H9 (cell line): ENCODE measurements at regions not wholly inside any gene's neighbourhood (a gene's known extent, or its start where the extent isn't known, plus 50 kb on each side); places are given as distances from the start of the nearest gene placed in this dataset.

ENCODE experiments used
- DNase-seq: peaks from one replicate; pipeline ENCODE4 v3.0.0-alpha.2; 2017
- H2AFZ ChIP-seq: one replicate; pipeline ENCODE4 v1.6.1; 2013; ENCODE audit warnings: mild to moderate bottlenecking, low read length, control low read depth, moderate library complexity
- H2AK5ac ChIP-seq: 2 replicates; pipeline ENCODE4 v1.6.1; 2013; ENCODE audit warnings: low read length, control low read depth, mixed read lengths; ENCODE audit not compliant: insufficient read length
- H2BK120ac ChIP-seq: one replicate; pipeline ENCODE4 v1.6.1; 2013; ENCODE audit warnings: low read depth, mild to moderate bottlenecking, low read length, control low read depth, inconsistent platforms; ENCODE audit not compliant: poor library complexity, severe bottlenecking
- H2BK12ac ChIP-seq: 2 replicates; pipeline ENCODE4 v1.6.1; 2013; ENCODE audit warnings: low read length, control low read depth, mixed read lengths, low read depth; ENCODE audit not compliant: insufficient read length
- H2BK15ac ChIP-seq: 2 replicates; pipeline ENCODE4 v1.6.1; 2013; ENCODE audit warnings: low read depth, low read length, control low read depth
- H2BK20ac ChIP-seq: one replicate; pipeline ENCODE4 v1.6.1; 2013; ENCODE audit warnings: low read depth, mild to moderate bottlenecking, low read length, control low read depth, inconsistent platforms; ENCODE audit not compliant: poor library complexity, severe bottlenecking
- H2BK5ac ChIP-seq: 2 replicates; pipeline ENCODE4 v1.6.1; 2013; ENCODE audit warnings: low read length, control low read depth, mixed read lengths; ENCODE audit not compliant: insufficient read length
- H3K14ac ChIP-seq: 2 replicates; pipeline ENCODE4 v1.6.1; 2013; ENCODE audit warnings: low read length, control low read depth; ENCODE audit not compliant: insufficient read depth
- H3K18ac ChIP-seq: 2 replicates; pipeline ENCODE4 v1.6.1; 2013; ENCODE audit warnings: low read depth, mild to moderate bottlenecking, mixed read lengths, low read length, control low read depth; ENCODE audit not compliant: insufficient read length
- H3K23ac ChIP-seq: 2 replicates; pipeline ENCODE4 v1.6.1; 2013; ENCODE audit warnings: low read length, control low read depth, mixed read lengths, low read depth; ENCODE audit not compliant: insufficient read length
- H3K23me2 ChIP-seq: 2 replicates; pipeline ENCODE4 v1.6.1; 2013; ENCODE audit warnings: low read depth, mild to moderate bottlenecking, mixed read lengths, low read length, control low read depth; ENCODE audit not compliant: insufficient read length, poor library complexity, severe bottlenecking
- H3K27ac ChIP-seq: 2 replicates; pipeline ENCODE4 v1.5.1; 2013; ENCODE audit warnings: low read length, control low read depth, mixed read lengths, low read depth; ENCODE audit not compliant: insufficient read length
- H3K27me3 ChIP-seq: 2 replicates; pipeline ENCODE4 v1.6.1; 2013; ENCODE audit warnings: low read length, control low read depth, inconsistent platforms; ENCODE audit not compliant: insufficient read depth
- H3K4ac ChIP-seq: 2 replicates; pipeline ENCODE4 v1.6.1; 2013; ENCODE audit warnings: low read depth, mild to moderate bottlenecking, control low read depth, inconsistent platforms, low read length, moderate library complexity
- H3K4me1 ChIP-seq: 2 replicates; pipeline ENCODE4 v1.6.1; 2013; ENCODE audit warnings: low read length, control low read depth, inconsistent platforms; ENCODE audit not compliant: insufficient read depth
- H3K4me2 ChIP-seq: 2 replicates; pipeline ENCODE4 v1.6.1; 2013; ENCODE audit warnings: low read length, control low read depth, mixed read lengths; ENCODE audit not compliant: insufficient read length, insufficient read depth
- H3K56ac ChIP-seq: 2 replicates; pipeline ENCODE4 v1.6.1; 2013; ENCODE audit warnings: low read depth, mild to moderate bottlenecking, mixed read lengths, low read length, control low read depth; ENCODE audit not compliant: insufficient read length
- H3K79me1 ChIP-seq: 2 replicates; pipeline ENCODE4 v1.6.1; 2013; ENCODE audit warnings: low read depth, mild to moderate bottlenecking, moderate library complexity, low read length, control low read depth, inconsistent platforms; ENCODE audit not compliant: insufficient read depth, poor library complexity, severe bottlenecking
- H3K79me2 ChIP-seq: 2 replicates; pipeline ENCODE4 v1.6.1; 2013; ENCODE audit warnings: low read length, control low read depth, inconsistent platforms; ENCODE audit not compliant: insufficient read depth
- H3K9ac ChIP-seq: 2 replicates; pipeline ENCODE4 v1.6.1; 2013; ENCODE audit warnings: low read length, control low read depth, mixed read lengths; ENCODE audit not compliant: insufficient read length; ENCODE audit errors: extremely low read depth
- H3K9me3 ChIP-seq: one replicate; pipeline ENCODE4 v1.6.1; 2013; ENCODE audit warnings: low read depth, low read length, inconsistent platforms; ENCODE audit not compliant: control insufficient read depth
- H3T11ph ChIP-seq: one replicate; pipeline ENCODE4 v1.6.1; 2013; ENCODE audit warnings: mild to moderate bottlenecking, low read length, control low read depth, inconsistent platforms
- H4K20me1 ChIP-seq: one replicate; pipeline ENCODE4 v1.6.1; 2013; ENCODE audit not compliant: control insufficient read depth, insufficient read length, insufficient read depth
- H4K5ac ChIP-seq: 2 replicates; pipeline ENCODE4 v1.6.1; 2013; ENCODE audit warnings: low read depth, mild to moderate bottlenecking, mixed read lengths, low read length, control low read depth; ENCODE audit not compliant: insufficient read length
- H4K8ac ChIP-seq: replicated peaks from 2 replicates; pipeline ENCODE4 v1.6.1; 2013; ENCODE audit warnings: low read length, control low read depth, mixed read lengths, low read depth; ENCODE audit not compliant: insufficient read length
- H4K91ac ChIP-seq: 2 replicates; pipeline ENCODE4 v1.6.1; 2013; ENCODE audit warnings: low read depth, mild to moderate bottlenecking, moderate library complexity, mixed read lengths, low read length, control low read depth; ENCODE audit not compliant: insufficient read length
- H3K27ac Mint-ChIP-seq, 3 experiments: 2 replicates in 2 of 3; 3 replicates in 1 of 3; pipeline ENCODE4 v1.8.0; 2020 to 2021; ENCODE audit warnings: mixed read lengths in 3 of 3, mild to moderate bottlenecking in 1 of 3, moderate library complexity in 1 of 3
- H3K27me3 Mint-ChIP-seq: 2 replicates; pipeline ENCODE4 v1.8.0; 2021; ENCODE audit warnings: low read depth, mild to moderate bottlenecking, moderate library complexity, mixed read lengths
- H3K36me3 Mint-ChIP-seq, 3 experiments: 2 replicates in 2 of 3; 3 replicates in 1 of 3; pipeline ENCODE4 v1.8.0; 2020 to 2021; ENCODE audit warnings: low read depth in 3 of 3, mixed read lengths in 3 of 3; ENCODE audit not compliant: insufficient read depth in 1 of 3
- H3K4me1 Mint-ChIP-seq, 2 experiments: 2 replicates each; pipeline ENCODE4 v1.8.0; 2020; ENCODE audit warnings: mixed read lengths in 2 of 2
- H3K4me3 Mint-ChIP-seq, 2 experiments: 2 replicates in 1 of 2; 3 replicates in 1 of 2; pipeline ENCODE4 v1.8.0; 2020 to 2021; ENCODE audit warnings: mild to moderate bottlenecking in 2 of 2, mixed read lengths in 2 of 2, moderate library complexity in 1 of 2
- H3K9me3 Mint-ChIP-seq, 2 experiments: 2 replicates in 1 of 2; 3 replicates in 1 of 2; pipeline ENCODE4 v1.8.0; 2020; ENCODE audit warnings: mild to moderate bottlenecking in 2 of 2, mixed read lengths in 2 of 2, moderate library complexity in 1 of 2
- WGBS: extraction: QIAGEN DNeasy Blood & Tissue Kit; methylation state at CpG from one replicate; pipeline ENCODE4 v1.1.7; 2013; ENCODE audit warnings: missing lambda C conversion rate, low lambda C conversion rate, mixed read lengths; ENCODE audit not compliant: insufficient read length; ENCODE audit errors: extremely low coverage; 5-methylcytosine and 5-hydroxymethylcytosine counted together
- TF ChIP-seq, protein P1 (sequence below): fragments of 200-600 bp; sonication (generic); conservative IDR thresholded peaks from 3 replicates; pipeline ENCODE4 v1.8.0; 2021; ENCODE audit warnings: antibody characterized with exemption, mild to moderate bottlenecking

GRCh38 chr22:45067731-45068130, 57.9 kb upstream of the PHF21B start:
- H2BK12ac ChIP-seq = no peak overlapping the region
- TF ChIP-seq, protein P1, sequence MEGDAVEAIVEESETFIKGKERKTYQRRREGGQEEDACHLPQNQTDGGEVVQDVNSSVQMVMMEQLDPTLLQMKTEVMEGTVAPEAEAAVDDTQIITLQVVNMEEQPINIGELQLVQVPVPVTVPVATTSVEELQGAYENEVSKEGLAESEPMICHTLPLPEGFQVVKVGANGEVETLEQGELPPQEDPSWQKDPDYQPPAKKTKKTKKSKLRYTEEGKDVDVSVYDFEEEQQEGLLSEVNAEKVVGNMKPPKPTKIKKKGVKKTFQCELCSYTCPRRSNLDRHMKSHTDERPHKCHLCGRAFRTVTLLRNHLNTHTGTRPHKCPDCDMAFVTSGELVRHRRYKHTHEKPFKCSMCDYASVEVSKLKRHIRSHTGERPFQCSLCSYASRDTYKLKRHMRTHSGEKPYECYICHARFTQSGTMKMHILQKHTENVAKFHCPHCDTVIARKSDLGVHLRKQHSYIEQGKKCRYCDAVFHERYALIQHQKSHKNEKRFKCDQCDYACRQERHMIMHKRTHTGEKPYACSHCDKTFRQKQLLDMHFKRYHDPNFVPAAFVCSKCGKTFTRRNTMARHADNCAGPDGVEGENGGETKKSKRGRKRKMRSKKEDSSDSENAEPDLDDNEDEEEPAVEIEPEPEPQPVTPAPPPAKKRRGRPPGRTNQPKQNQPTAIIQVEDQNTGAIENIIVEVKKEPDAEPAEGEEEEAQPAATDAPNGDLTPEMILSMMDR = no peak
- H3K9ac ChIP-seq = no peak overlapping the region
- no CpG with 5 or more reads among the region's 1 CpG for WGBS
- no peak overlapping the region for H4K5ac ChIP-seq
- H3K23me2 ChIP-seq = no peaks in the 10 kb centered on the region
- no peaks in the 10 kb centered on the region for H3K79me1 ChIP-seq
- H3K27me3 Mint-ChIP-seq = peaks cover 13% of the 10 kb centered on the region; the same call in 1 of the 2 replicates
- no peaks in the 10 kb centered on the region for H3K27me3 ChIP-seq
- H3K4me3 Mint-ChIP-seq = no peak overlapping the region
- no peak overlapping the region for H4K91ac ChIP-seq
- peaks cover 3 to 7% (median 4%) of the 10 kb centered on the region in 3 experiments; a peak in 6 of 7 replicates for H3K36me3 Mint-ChIP-seq
- H3K4ac ChIP-seq = no peak overlapping the region
- H2BK20ac ChIP-seq = no peak overlapping the region
- DNase-seq = no peak
- H4K20me1 ChIP-seq = no peaks in the 10 kb centered on the region
- H3K79me2 ChIP-seq = no peaks in the 10 kb centered on the region
- H2BK15ac ChIP-seq = no peak overlapping the region
- H4K8ac ChIP-seq = no peak overlapping the region
- H3K9me3 Mint-ChIP-seq = peaks cover 12 to 15% of the 10 kb centered on the region in 2 experiments
- H2BK120ac ChIP-seq = no peak overlapping the region
- peaks cover 2% of the 10 kb centered on the region; the same call in 1 of the 2 replicates for H3K4me1 ChIP-seq
- no peak overlapping the region for H2BK5ac ChIP-seq
- H3K56ac ChIP-seq = no peak overlapping the region
- H3K27ac Mint-ChIP-seq = no peak overlapping the region
- no peak overlapping the region for H2AK5ac ChIP-seq
- peaks cover 21 to 31% of the 10 kb centered on the region in 2 experiments for H3K4me1 Mint-ChIP-seq
- H3K27ac ChIP-seq = no peak overlapping the region
- H3K9me3 ChIP-seq = no peaks in the 10 kb centered on the region
- H3T11ph ChIP-seq = no peak overlapping the region
- no peak overlapping the region for H3K14ac ChIP-seq
- no peak overlapping the region for H3K4me2 ChIP-seq
- no peak overlapping the region for H3K18ac ChIP-seq
- H2AFZ ChIP-seq = no peak overlapping the region
- H3K23ac ChIP-seq = no peak overlapping the region
